ENCODE measurements at regions not wholly inside any gene's neighbourhood (a gene's known extent, or its start where the extent isn't known, plus 50 kb on each side); places are given as distances from the start of the nearest gene placed in this dataset.

DNA sequence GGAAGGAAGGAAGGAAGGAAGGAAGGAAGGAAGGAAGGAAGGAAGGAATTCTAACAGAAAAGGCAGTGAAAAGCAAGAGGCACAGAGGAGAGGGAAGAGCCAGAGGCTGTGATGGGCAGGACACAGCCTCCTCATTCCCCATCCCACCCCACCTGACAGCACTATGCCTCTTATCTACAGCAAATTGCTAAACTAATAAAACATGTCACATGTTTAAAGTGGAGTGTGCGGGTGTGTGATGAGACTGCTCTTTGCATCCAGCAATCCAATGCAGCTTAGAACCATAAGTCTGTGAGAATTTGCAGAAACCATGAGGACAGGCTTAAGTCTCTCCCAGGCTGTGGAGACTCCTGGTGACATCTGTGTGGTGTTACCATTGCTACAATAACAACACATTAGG, 108.4 kb upstream of the ALK start:
- no peaks in the 10 kb centered on the region for H4K20me1 ChIP-seq (replicated peaks; ENCODE audit: insufficient read depth)
- H2AFZ ChIP-seq: no peak overlapping the region
- ATAC-seq (no peak), DNase-seq (ENCODE audit: low spot score) (no peak)
- no peaks in the 10 kb centered on the region for H3K27me3 ChIP-seq (ENCODE audit: insufficient read depth)
- no peaks in the 10 kb centered on the region for H3F3A ChIP-seq (replicated peaks; ENCODE audit: low read depth)
- peaks cover 14% of the 10 kb centered on the region for H3K4me1 ChIP-seq (ENCODE audit: insufficient read depth)
- H3K9me2 ChIP-seq (ENCODE audit: insufficient read depth): no peaks in the 10 kb centered on the region
- no peaks in the 10 kb centered on the region for H3K9me3 Mint-ChIP-seq
- no peaks in the 10 kb centered on the region for H3K36me3 ChIP-seq (ENCODE audit: insufficient read depth)
- H3K79me2 ChIP-seq (replicated peaks; ENCODE audit: insufficient read depth): no peaks in the 10 kb centered on the region
- H3K4me2 ChIP-seq: 0 out of 2 replicates have a peak overlapping the region, but pooled peaks have one; percentile 38
- no peaks in the 10 kb centered on the region for H3K36me3 Mint-ChIP-seq (ENCODE audit: low read depth)
- no peak overlapping the region for H3K4me3 ChIP-seq
- H3K4me3 Mint-ChIP-seq: no peak overlapping the region
- no peak overlapping the region for H3K27ac Mint-ChIP-seq
- peaks cover 6% of the 10 kb centered on the region for H3K27me3 Mint-ChIP-seq (ENCODE audit: insufficient read depth, low read depth, poor library complexity)
- H3K4me1 Mint-ChIP-seq: peaks cover 21% of the 10 kb centered on the region
- TF ChIP-seq EZH2phosphoT487 (IDR thresholded peaks at IDR 0.05; ENCODE audit: unreplicated experiment) (no peak), ZNF331 (CRISPR knock-in tag; IDR thresholded peaks at IDR 0.05; ENCODE audit: low read depth) (no peak)
- no peak overlapping the region for H3K27ac ChIP-seq (ENCODE audit: low read depth)

DNA sequence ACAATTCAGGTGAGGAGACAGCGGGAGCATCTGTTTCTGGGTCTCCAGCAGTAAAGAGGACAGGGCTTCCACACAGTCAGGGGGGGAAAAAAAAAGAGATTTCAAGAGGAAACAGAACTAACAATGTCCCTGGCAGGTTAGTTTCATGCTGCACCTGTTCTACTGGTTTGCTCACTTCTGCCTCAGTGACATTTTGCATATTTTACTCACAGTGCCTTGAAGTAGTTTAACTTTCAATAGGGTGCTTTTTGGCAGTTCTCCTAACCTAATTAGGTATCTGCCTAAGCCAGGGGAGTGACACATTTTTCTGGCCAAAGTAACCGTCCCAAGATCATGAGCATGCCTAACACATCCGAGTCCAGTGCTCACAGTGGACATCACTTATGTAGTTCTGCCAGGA, 109.0 kb upstream of the ALK start:
- peaks cover 14% of the 10 kb centered on the region for H3K4me1 ChIP-seq (ENCODE audit: insufficient read depth)
- Mint-ChIP-seq H3K27ac (no peak overlapping the region), H3K4me1 (peaks cover 21% of the 10 kb centered on the region), H3K4me3 (no peak overlapping the region), H3K9me3 (no peaks in the 10 kb centered on the region), H3K27me3 (ENCODE audit: insufficient read depth, low read depth, poor library complexity) (peaks cover 6% of the 10 kb centered on the region), H3K36me3 (ENCODE audit: low read depth) (no peaks in the 10 kb centered on the region)
- H3K4me2 ChIP-seq: 0 out of 2 replicates have a peak overlapping the region, but pooled peaks have one; percentile 45
- peak; percentile 3 for DNase-seq (ENCODE audit: low spot score)
- H2AFZ ChIP-seq: no peak overlapping the region
- H3K27me3 ChIP-seq (ENCODE audit: insufficient read depth): no peaks in the 10 kb centered on the region
- H4K20me1 ChIP-seq (replicated peaks; ENCODE audit: insufficient read depth): no peaks in the 10 kb centered on the region
- H3K4me3 ChIP-seq: no peak overlapping the region
- H3K27ac ChIP-seq (ENCODE audit: low read depth): no peak overlapping the region
- H3K9me2 ChIP-seq (ENCODE audit: insufficient read depth): no peaks in the 10 kb centered on the region
- no peaks in the 10 kb centered on the region for H3F3A ChIP-seq (replicated peaks; ENCODE audit: low read depth)
- no peaks in the 10 kb centered on the region for H3K79me2 ChIP-seq (replicated peaks; ENCODE audit: insufficient read depth)
- H3K36me3 ChIP-seq (ENCODE audit: insufficient read depth): no peaks in the 10 kb centered on the region
- ATAC-seq: no peak
- TF ChIP-seq ZNF114 (CRISPR knock-in tag; IDR thresholded peaks at IDR 0.05) (no peak), JUNB (IDR thresholded peaks at IDR 0.05; ENCODE audit: unreplicated experiment) (no peak), STAT1 (IDR thresholded peaks at IDR 0.05; ENCODE audit: unreplicated experiment) (no peak), ZNF331 (CRISPR knock-in tag; IDR thresholded peaks at IDR 0.05; ENCODE audit: low read depth) (no peak), REST (IDR thresholded peaks at IDR 0.05; ENCODE audit: unreplicated experiment) (no peak), NANOG (IDR thresholded peaks at IDR 0.05; ENCODE audit: borderline replicate concordance) (no peak), EZH2 (IDR thresholded peaks at IDR 0.05; ENCODE audit: low read depth, unreplicated experiment) (no peak), CREB1 (CRISPR knock-in tag; IDR thresholded peaks at IDR 0.05; ENCODE audit: low read depth) (no peak)
- TF ChIP-seq, protein P1, sequence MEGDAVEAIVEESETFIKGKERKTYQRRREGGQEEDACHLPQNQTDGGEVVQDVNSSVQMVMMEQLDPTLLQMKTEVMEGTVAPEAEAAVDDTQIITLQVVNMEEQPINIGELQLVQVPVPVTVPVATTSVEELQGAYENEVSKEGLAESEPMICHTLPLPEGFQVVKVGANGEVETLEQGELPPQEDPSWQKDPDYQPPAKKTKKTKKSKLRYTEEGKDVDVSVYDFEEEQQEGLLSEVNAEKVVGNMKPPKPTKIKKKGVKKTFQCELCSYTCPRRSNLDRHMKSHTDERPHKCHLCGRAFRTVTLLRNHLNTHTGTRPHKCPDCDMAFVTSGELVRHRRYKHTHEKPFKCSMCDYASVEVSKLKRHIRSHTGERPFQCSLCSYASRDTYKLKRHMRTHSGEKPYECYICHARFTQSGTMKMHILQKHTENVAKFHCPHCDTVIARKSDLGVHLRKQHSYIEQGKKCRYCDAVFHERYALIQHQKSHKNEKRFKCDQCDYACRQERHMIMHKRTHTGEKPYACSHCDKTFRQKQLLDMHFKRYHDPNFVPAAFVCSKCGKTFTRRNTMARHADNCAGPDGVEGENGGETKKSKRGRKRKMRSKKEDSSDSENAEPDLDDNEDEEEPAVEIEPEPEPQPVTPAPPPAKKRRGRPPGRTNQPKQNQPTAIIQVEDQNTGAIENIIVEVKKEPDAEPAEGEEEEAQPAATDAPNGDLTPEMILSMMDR (conservative IDR thresholded peaks at IDR 0.05; ENCODE audit: low read depth in 2 of 2): no peak
- TF ChIP-seq, protein P2, sequence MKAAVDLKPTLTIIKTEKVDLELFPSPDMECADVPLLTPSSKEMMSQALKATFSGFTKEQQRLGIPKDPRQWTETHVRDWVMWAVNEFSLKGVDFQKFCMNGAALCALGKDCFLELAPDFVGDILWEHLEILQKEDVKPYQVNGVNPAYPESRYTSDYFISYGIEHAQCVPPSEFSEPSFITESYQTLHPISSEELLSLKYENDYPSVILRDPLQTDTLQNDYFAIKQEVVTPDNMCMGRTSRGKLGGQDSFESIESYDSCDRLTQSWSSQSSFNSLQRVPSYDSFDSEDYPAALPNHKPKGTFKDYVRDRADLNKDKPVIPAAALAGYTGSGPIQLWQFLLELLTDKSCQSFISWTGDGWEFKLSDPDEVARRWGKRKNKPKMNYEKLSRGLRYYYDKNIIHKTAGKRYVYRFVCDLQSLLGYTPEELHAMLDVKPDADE (IDR thresholded peaks at IDR 0.05): no peak

All from GM23338 (cell line).